Keratinocyte (primary cell): ENCODE measurements at regions not wholly inside any gene's neighbourhood (a gene's known extent, or its start where the extent isn't known, plus 50 kb on each side); places are given as distances from the start of the nearest gene placed in this dataset.

Experiments
- DNase-seq: peaks from one replicate; pipeline ENCODE4 v3.0.0-alpha.2; 2011; ENCODE audit warnings: low read depth, missing footprints, low spot score
- FAIRE-seq: peaks from 2 replicates; lab custom pipeline; 2011; peaks lifted over from hg19 to GRCh38; lab: Jason Lieb, UNC
- H2AFZ ChIP-seq: 2 replicates; pipeline ENCODE4 v1.6.0; 2012; ENCODE audit warnings: low read length, control low read depth, inconsistent platforms; ENCODE audit not compliant: control insufficient read depth
- H3K27ac ChIP-seq: 2 replicates; pipeline ENCODE4 v1.5.1; 2011; ENCODE audit warnings: low read length; ENCODE audit not compliant: control insufficient read depth, insufficient read depth
- H3K27me3 ChIP-seq: 3 replicates; pipeline ENCODE4 v1.6.0; 2011; ENCODE audit warnings: low read length; ENCODE audit not compliant: control insufficient read depth, insufficient read depth; ENCODE audit errors: extremely low read depth
- H3K36me3 ChIP-seq, 2 experiments: 2 replicates in 1 of 2; 3 replicates in 1 of 2; pipeline ENCODE4 v1.5.1; 2011; ENCODE audit warnings: low read length in 2 of 2, mild to moderate bottlenecking in 1 of 2; ENCODE audit not compliant: control insufficient read depth in 2 of 2, insufficient read depth in 2 of 2; ENCODE audit errors: extremely low read depth in 1 of 2
- H3K4me1 ChIP-seq: 3 replicates; pipeline ENCODE4 v1.5.1; 2011; ENCODE audit warnings: low read length; ENCODE audit not compliant: control insufficient read depth, insufficient read depth; ENCODE audit errors: extremely low read depth
- H3K4me2 ChIP-seq: 3 replicates; pipeline ENCODE4 v1.6.0; 2011; ENCODE audit warnings: low read depth, low read length; ENCODE audit not compliant: control insufficient read depth, insufficient read depth; ENCODE audit errors: extremely low read depth
- H3K4me3 ChIP-seq, 3 experiments: fragments of 200-600 bp in 1 of 3; sonication (generic) in 1 of 3; 2 replicates in 2 of 3; 3 replicates in 1 of 3; pipeline ENCODE4 v1.5.1; 2011 to 2016; ENCODE audit warnings: low read length in 3 of 3, mild to moderate bottlenecking in 3 of 3, control low read depth in 2 of 3, inconsistent platforms in 1 of 3, low read depth in 1 of 3, mixed read lengths in 1 of 3, mixed run types in 1 of 3, moderate library complexity in 1 of 3; ENCODE audit not compliant: control insufficient read depth in 2 of 3, insufficient read depth in 2 of 3; ENCODE audit errors: extremely low read depth in 1 of 3
- H3K79me2 ChIP-seq: 2 replicates; pipeline ENCODE4 v1.6.0; 2012; ENCODE audit warnings: low read length; ENCODE audit not compliant: control insufficient read depth, insufficient read depth
- H3K9ac ChIP-seq: 3 replicates; pipeline ENCODE4 v1.6.0; 2011; ENCODE audit warnings: low read length; ENCODE audit not compliant: control insufficient read depth, insufficient read depth; ENCODE audit errors: extremely low read depth
- H3K9me1 ChIP-seq: 3 replicates; pipeline ENCODE4 v1.6.0; 2011; ENCODE audit warnings: low read length; ENCODE audit not compliant: control insufficient read depth, insufficient read depth; ENCODE audit errors: extremely low read depth
- H3K9me3 ChIP-seq: 2 replicates; pipeline ENCODE4 v1.5.1; 2012; ENCODE audit warnings: low read depth, low read length; ENCODE audit not compliant: control insufficient read depth
- H4K20me1 ChIP-seq: 3 replicates; pipeline ENCODE4 v1.6.0; 2011; ENCODE audit warnings: low read length; ENCODE audit not compliant: control insufficient read depth, insufficient read depth; ENCODE audit errors: extremely low read depth
- CTCF ChIP-seq, 3 experiments: IDR thresholded peaks in 1 of 3; conservative IDR thresholded peaks in 1 of 3; optimal IDR thresholded peaks in 1 of 3; 2 replicates in 2 of 3; 3 replicates in 1 of 3; pipeline versions ENCODE3 to v1.5.1; 2011; ENCODE audit warnings: low read length in 3 of 3, mild to moderate bottlenecking in 3 of 3, moderate library complexity in 2 of 3, control low read depth in 1 of 3, inconsistent platforms in 1 of 3; ENCODE audit not compliant: insufficient read depth in 2 of 3; ENCODE audit errors: extremely low read depth in 1 of 3
- EZH2 ChIP-seq: IDR thresholded peaks from one replicate; pipeline ENCODE4 v1.6.1; 2012; ENCODE audit warnings: inconsistent platforms, mild to moderate bottlenecking, low read length, moderate library complexity
- dilution Hi-C: fragments of 300-500 bp; cut with MboI; formaldehyde crosslinking; loops from one replicate; pipeline ENCODE4 v1.7.0; 2020; ENCODE audit warnings: low sequenced_read_pairs; ENCODE audit not compliant: extremely low pct_ligation_motif_present

GRCh38 chr18:23311351-23312121 lies 141.6 kb upstream of the RIOK3 start:
- Histone ChIP-seq H2AFZ (no peak overlapping the region), H3K36me3 (peaks cover 1 to 3% of the 10 kb centered on the region in 2 experiments), H3K9ac (no peak overlapping the region), H3K4me1 (peaks cover 29% of the 10 kb centered on the region), H4K20me1 (no peaks in the 10 kb centered on the region), H3K27ac (no peak overlapping the region), H3K4me2 (peak overlapping the region; percentile 43), H3K27me3 (no peaks in the 10 kb centered on the region), H3K9me3 (no peaks in the 10 kb centered on the region), H3K4me3 (no peak overlapping the region), H3K79me2 (no peaks in the 10 kb centered on the region), H3K9me1 (no peaks in the 10 kb centered on the region)
- no peak for FAIRE-seq
- no peak for TF ChIP-seq EZH2
- no peak for TF ChIP-seq CTCF (optimal IDR thresholded peaks at IDR 0.05 in 1 of 3, IDR thresholded peaks at IDR 0.05 in 1 of 3, conservative IDR thresholded peaks at IDR 0.05 in 1 of 3; ENCODE audit: extremely low read depth in 1 of 3, insufficient read depth in 2 of 3, low read length in 3 of 3)
- dilution Hi-C loops: no loop called here
- no peak for DNase-seq

DNA sequence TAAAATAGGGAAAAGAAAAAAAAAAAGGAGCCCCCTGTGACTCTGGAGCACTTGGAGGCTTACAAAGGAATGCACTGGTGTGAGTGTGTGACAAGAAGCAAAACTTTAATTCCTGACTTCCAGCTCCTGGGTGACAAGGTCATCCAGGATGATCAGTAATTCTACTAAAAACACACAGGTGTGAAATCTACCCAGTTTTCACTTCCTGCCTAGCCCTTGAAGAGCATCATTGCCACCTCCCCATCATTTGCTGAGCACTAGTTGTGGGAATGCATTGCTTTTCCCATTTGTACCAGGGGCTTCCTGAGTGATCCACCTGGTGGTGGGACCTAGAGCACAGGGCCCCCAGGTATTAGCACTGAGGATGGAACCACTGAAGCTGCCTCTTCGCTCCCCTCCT lies 139.7 kb upstream of the RIOK3 start:
- no peak overlapping the region for H3K9ac ChIP-seq
- no peaks in the 10 kb centered on the region for H4K20me1 ChIP-seq
- no peak overlapping the region for H3K4me2 ChIP-seq
- TF ChIP-seq EZH2: no peak
- TF ChIP-seq CTCF (optimal IDR thresholded peaks at IDR 0.05 in 1 of 3, IDR thresholded peaks at IDR 0.05 in 1 of 3, conservative IDR thresholded peaks at IDR 0.05 in 1 of 3; ENCODE audit: extremely low read depth in 1 of 3, insufficient read depth in 2 of 3, low read length in 3 of 3): no peak
- H2AFZ ChIP-seq: no peak overlapping the region
- H3K36me3 ChIP-seq: peaks cover 1 to 3% of the 10 kb centered on the region in 2 experiments
- FAIRE-seq (no peak), DNase-seq (no peak)
- no peak overlapping the region for H3K4me3 ChIP-seq
- no peaks in the 10 kb centered on the region for H3K79me2 ChIP-seq
- peaks cover 28% of the 10 kb centered on the region for H3K4me1 ChIP-seq
- H3K9me1 ChIP-seq: no peaks in the 10 kb centered on the region
- dilution Hi-C loops: no loop called here
- no peaks in the 10 kb centered on the region for H3K9me3 ChIP-seq
- no peaks in the 10 kb centered on the region for H3K27me3 ChIP-seq
- no peak overlapping the region for H3K27ac ChIP-seq
